Tibial artery (tissue), 4 donors: ENCODE measurements at regions not wholly inside any gene's neighbourhood (a gene's known extent, or its start where the extent isn't known, plus 50 kb on each side); places are given as distances from the start of the nearest gene placed in this dataset.
A peak's percentile ranks its signal among the peaks of the same experiment; 100 is the strongest.

Experiments used
- DNase-seq, 2 donors: peaks; one replicate each; pipeline ENCODE4 v3.0.0-alpha.2; 2019
- H3K27ac ChIP-seq, 2 donors: fragments of 200-600 bp; sonication (generic) in 1 of 2; 1 replicate in 1 of 2; 2 replicates in 1 of 2; pipeline ENCODE4 v1.5.1; 2018 to 2019; ENCODE audit warnings: mild to moderate bottlenecking in 1 of 2
- H3K27me3 ChIP-seq, 2 donors: fragments of 200-600 bp; sonication (generic) in 1 of 2; one replicate each; pipeline versions ENCODE4 v1.5.1 to v1.6.0; 2016 to 2019
- H3K36me3 ChIP-seq, 3 donors: fragments of 200-600 bp; sonication (generic) in 2 of 3; one replicate each; pipeline ENCODE4 v1.5.1; 2016 to 2019; ENCODE audit warnings: mild to moderate bottlenecking in 2 of 3
- H3K4me1 ChIP-seq, 4 donors: fragments of 200-600 bp; sonication (generic) in 2 of 4; 1 replicate in 3 of 4; 2 replicates in 1 of 4; pipeline ENCODE4 v1.5.1; 2016 to 2019
- H3K4me3 ChIP-seq, 2 donors: fragments of 200-600 bp; sonication (generic) in 1 of 2; 1 replicate in 1 of 2; 2 replicates in 1 of 2; pipeline ENCODE4 v1.5.1; 2018 to 2019; ENCODE audit warnings: mild to moderate bottlenecking in 2 of 2
- H3K9me3 ChIP-seq, 3 donors: fragments of 200-600 bp; sonication (generic) in 1 of 3; one replicate each; pipeline ENCODE4 v1.5.1; 2016 to 2019
- CTCF ChIP-seq, 2 experiments: fragments of 200-600 bp in 1 of 2; fragments of 450-650 bp in 1 of 2; IDR thresholded peaks; one replicate each; pipeline ENCODE4 v1.5.1; 2017 to 2019; ENCODE audit warnings: antibody characterized with exemption in 2 of 2, mild to moderate bottlenecking in 1 of 2, moderate library complexity in 1 of 2
- intact Hi-C: fragments of 100-400 bp; cut with DNase I; formaldehyde crosslinking; loops from one replicate; pipeline ENCODE4 v1.15.0; 2023; ENCODE audit warnings: low total_unique reads

DNA sequence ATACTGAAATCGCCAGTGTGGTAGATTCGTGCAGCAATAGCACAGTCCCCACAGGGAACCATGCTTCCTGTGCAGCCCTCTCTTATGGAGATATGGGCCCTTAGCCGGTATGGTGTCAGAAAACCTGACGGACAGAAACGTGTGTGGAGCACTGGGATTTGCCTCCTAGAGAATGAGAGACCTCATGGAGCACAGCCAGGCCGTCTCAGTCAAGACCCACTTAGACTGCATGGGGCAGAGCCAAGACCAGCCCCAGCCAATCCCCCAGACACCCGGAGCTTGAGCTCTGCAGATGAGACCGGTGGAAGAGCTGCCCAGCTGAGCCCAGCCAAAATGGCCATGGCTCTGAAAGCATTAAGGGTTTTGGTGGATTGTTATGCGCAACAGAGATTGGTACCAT lies 163.7 kb downstream of the DLL1 start:
- Histone ChIP-seq H3K4me3 (no peak overlapping the region), H3K36me3 (no peaks in the 10 kb centered on the region), H3K27me3 (peaks cover 0 to 11% of the 10 kb centered on the region in 2 donors), H3K4me1 (peaks cover 0 to 19% (median 10%) of the 10 kb centered on the region in 4 donors), H3K27ac (no peak overlapping the region), H3K9me3 (peaks cover 0 to 4% (median 0%) of the 10 kb centered on the region in 3 donors)
- TF ChIP-seq CTCF (IDR thresholded peaks at IDR 0.05): no peak
- intact Hi-C loops: no loop called here
- peak; percentile 7 to 48 for DNase-seq

- no peaks in the 10 kb centered on the region for H3K36me3 ChIP-seq
- no peak overlapping the region for H3K4me3 ChIP-seq
- H3K9me3 ChIP-seq: peaks cover 0 to 11% (median 6%) of the 10 kb centered on the region in 3 donors
- H3K4me1 ChIP-seq: peaks cover 0 to 19% (median 10%) of the 10 kb centered on the region in 4 donors
- peak; percentile 7 to 39 for DNase-seq
- intact Hi-C loops: no loop called here
- TF ChIP-seq CTCF (IDR thresholded peaks at IDR 0.05): no peak
- no peak overlapping the region for H3K27ac ChIP-seq
- peaks cover 0 to 11% of the 10 kb centered on the region in 2 donors for H3K27me3 ChIP-seq
These were observed 165.2 kb downstream of the DLL1 start for GRCh38 chr6:170125456-170126300.

DNA sequence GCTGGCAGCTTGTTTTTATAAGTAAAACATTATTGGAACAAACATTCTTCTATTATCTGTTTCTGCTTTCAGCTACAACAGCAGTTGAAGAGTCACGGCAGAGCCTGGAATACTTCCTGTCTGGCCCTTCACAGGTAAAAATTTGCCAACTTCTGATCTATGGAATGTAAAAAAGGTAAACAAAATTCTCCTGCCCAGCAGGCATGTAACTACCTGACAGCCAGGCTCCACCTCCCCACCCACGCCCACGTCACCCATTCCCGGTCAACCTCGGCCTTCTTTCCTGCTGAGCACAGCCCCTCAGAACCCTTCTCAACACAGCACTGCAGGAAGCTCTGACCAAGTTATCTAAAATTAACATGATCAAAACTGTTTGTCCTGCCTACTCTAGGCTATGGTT lies 166.0 kb downstream of the DLL1 start:
- DNase-seq: peak in 1 of 2 donors; percentile 19

GRCh38 chr6:170124150-170124549 lies 166.7 kb downstream of the DLL1 start:
- intact Hi-C loops: no loop called here
- Histone ChIP-seq H3K4me1 (peaks cover 0 to 7% (median under 1%) of the 10 kb centered on the region in 4 donors), H3K27ac (no peak overlapping the region), H3K27me3 (peaks cover 0 to 11% of the 10 kb centered on the region in 2 donors), H3K4me3 (no peak overlapping the region), H3K36me3 (no peaks in the 10 kb centered on the region), H3K9me3 (peaks cover 0 to 24% (median 9%) of the 10 kb centered on the region in 3 donors)
- no peak for TF ChIP-seq CTCF (IDR thresholded peaks at IDR 0.05)
- DNase-seq: no peak

More for the DNA sequence above, 166.0 kb downstream of the DLL1 start:
- Histone ChIP-seq H3K9me3 (peaks cover 0 to 19% (median 7%) of the 10 kb centered on the region in 3 donors), H3K27me3 (peaks cover 0 to 11% of the 10 kb centered on the region in 2 donors), H3K4me3 (no peak overlapping the region), H3K27ac (no peak overlapping the region), H3K4me1 (peaks cover 0 to 14% (median 7%) of the 10 kb centered on the region in 4 donors), H3K36me3 (no peaks in the 10 kb centered on the region)
- no peak for TF ChIP-seq CTCF (IDR thresholded peaks at IDR 0.05)
- intact Hi-C loops: no loop called here

DNA sequence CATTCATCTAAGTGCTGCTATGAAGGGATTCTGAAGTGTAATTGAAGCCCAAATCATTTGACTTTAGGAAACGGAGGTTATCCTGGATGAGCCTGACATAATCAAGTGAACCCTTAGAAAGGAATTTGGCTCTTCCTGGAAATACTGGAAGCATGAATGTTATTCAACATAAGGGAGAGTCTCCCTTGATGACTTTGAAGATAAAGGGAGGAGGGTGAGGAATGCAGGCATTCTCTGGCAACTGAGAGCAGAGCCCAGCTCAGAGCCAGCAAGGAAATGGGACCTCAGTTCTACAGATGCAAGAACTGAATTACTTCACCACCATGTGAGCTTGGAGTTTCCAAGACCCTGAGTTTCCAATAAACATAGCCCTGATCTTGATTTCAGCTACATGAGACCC lies 168.2 kb downstream of the DLL1 start:
- Histone ChIP-seq H3K9me3 (peaks cover 0 to 24% (median 9%) of the 10 kb centered on the region in 3 donors), H3K27ac (no peak overlapping the region), H3K36me3 (no peaks in the 10 kb centered on the region), H3K4me1 (no peaks in the 10 kb centered on the region), H3K4me3 (no peak overlapping the region), H3K27me3 (peaks cover 0 to 11% of the 10 kb centered on the region in 2 donors)
- intact Hi-C loops: no loop called here
- no peak for DNase-seq
- TF ChIP-seq CTCF (IDR thresholded peaks at IDR 0.05): no peak
